GM12801 (cell line): ENCODE measurements at regions not wholly inside any gene's neighbourhood (a gene's known extent, or its start where the extent isn't known, plus 50 kb on each side); places are given as distances from the start of the nearest gene placed in this dataset.

Source experiments
- TF ChIP-seq, protein P1 (sequence below): IDR thresholded peaks from one replicate; pipeline ENCODE4 v1.5.1; 2011; ENCODE audit warnings: control low read depth; ENCODE audit not compliant: insufficient read length; ENCODE audit errors: extremely low read depth

DNA sequence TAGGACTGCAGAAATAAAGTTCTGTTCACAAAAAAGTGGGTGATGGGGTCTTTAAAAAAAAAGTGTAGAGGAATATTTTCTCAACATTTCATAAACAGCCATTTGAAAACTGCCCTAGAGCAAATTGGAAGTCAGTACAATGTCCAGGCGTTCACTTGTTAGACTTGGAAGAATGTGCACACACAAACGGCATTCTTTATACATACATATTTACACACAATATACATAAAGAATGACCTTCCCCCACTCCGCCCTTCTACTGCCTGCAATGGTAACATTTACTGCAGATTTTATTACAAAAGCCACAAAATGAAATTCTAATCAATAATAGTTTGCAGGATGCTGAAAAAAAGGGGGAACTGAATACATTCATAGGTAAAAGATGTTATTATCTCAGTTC, 103.4 kb upstream of the TOX3 start:
- TF ChIP-seq, protein P1, sequence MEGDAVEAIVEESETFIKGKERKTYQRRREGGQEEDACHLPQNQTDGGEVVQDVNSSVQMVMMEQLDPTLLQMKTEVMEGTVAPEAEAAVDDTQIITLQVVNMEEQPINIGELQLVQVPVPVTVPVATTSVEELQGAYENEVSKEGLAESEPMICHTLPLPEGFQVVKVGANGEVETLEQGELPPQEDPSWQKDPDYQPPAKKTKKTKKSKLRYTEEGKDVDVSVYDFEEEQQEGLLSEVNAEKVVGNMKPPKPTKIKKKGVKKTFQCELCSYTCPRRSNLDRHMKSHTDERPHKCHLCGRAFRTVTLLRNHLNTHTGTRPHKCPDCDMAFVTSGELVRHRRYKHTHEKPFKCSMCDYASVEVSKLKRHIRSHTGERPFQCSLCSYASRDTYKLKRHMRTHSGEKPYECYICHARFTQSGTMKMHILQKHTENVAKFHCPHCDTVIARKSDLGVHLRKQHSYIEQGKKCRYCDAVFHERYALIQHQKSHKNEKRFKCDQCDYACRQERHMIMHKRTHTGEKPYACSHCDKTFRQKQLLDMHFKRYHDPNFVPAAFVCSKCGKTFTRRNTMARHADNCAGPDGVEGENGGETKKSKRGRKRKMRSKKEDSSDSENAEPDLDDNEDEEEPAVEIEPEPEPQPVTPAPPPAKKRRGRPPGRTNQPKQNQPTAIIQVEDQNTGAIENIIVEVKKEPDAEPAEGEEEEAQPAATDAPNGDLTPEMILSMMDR = no peak

DNA sequence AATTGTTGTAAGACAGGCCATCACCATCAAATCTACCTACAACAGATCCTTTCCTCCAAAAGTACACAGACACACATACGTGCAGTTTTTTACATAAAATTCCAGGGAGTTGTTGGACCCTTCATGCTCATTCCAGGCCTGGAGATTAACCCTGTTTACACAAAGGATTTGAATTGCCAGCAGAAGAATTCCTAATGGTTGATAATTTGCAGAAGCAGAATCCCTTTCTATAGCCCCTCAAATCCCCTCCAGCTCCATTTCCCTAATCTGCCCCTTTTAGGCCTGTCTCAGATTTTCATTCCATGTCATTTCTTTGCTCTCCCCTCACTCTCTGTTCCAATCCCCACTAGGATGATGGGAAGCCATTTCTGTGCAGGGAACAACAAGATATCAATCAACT, 102.9 kb upstream of the TOX3 start:
- TF ChIP-seq, protein P1 = no peak

DNA sequence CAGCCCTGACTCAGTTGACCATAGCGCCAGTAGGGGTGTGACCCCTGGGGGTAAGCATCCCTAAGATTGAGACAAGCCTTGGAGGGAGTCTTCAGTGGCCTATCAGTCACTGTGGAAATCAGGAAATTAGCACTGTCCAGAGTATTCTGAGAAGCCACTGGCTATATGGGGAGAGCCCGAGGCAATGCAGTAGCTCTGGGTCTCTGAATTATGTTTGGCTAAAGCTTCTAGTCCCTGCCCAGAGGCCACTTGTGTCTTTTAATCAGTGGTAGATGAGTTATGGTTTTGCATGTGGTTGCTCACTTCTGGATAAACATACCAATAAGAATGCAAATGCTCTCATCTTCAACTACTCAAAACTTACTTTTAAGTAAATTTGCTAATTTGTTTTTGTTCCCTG, 100.6 kb upstream of the TOX3 start:
- TF ChIP-seq, protein P1 = no peak

DNA sequence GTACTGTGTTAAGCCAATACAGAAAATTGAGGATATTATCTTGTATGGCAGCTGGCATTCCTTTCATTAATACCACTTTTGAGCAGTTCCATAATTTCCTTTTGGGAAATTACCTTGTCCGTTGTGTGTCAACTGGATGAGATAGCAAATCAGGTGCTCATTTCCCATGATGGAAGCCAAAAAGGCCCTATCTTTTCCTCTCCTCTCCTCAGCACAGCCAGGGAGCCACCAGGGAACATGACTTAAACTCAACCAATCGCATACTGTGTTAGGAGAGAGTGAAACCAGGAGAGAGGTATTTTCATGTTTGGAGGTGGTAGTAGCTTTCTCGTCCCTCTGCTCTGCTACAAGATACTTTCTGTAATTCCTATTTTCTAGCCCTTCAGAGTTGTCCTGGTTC, 96.1 kb upstream of the TOX3 start:
- TF ChIP-seq, protein P1 = no peak

DNA sequence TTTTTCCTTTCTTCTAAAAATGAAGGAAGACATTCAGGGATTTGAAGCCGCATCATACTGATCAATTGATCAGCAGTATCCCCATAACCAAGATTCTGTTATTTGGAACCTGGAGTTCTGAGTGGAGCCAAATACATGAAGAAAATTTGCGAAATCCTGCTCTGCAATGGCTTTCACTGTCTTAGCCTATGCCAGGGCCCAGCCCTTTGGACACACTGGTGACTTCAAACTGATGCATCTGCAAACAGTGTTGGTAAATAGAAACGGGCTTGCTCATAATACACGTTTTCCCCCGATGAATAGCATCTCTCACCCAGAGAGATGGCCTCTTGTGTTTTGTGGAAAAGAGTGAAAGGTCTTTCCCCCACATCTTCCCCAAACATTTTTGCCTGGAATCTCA, 87.6 kb upstream of the TOX3 start:
- TF ChIP-seq, protein P1 = no peak

DNA sequence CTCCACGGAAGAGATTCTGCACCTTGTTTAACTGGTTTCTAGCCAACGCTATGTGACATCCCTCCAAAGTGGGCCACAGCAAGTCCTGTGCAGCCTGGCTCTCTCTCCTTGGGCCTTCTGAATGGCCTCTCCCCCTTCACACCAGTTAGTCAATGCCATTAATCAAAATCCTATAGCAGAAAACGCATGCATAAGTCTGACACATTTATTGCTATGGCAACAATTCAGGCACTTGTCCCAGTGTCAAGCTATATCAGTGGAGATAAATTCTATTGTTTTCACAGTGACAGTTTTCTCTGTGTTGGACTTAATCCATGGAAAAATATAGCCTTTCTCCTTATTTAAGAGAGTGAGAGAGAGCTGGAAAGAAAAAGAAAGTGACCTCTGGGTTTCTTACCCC, 87.2 kb upstream of the TOX3 start:
- TF ChIP-seq, protein P1 = no peak

DNA sequence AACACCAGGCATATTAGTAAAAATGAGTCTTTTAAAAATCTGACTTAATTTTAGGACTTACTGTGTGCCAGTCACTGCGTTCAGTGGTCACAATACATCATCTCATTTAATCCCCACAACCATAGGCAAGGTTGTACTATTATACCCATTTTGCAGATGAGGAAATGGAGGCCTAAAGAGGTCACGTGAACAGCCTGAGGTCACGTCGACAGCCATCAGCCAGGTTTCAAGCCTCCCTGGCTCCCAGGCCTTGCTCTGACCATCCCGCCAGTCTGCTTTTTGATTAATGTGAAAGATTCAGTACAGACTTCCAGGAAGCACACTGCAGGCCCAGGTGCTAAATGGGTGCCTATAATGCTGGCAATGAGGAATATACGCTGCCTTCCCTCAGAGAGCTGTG, 86.3 kb upstream of the TOX3 start:
- TF ChIP-seq, protein P1 = no peak

DNA sequence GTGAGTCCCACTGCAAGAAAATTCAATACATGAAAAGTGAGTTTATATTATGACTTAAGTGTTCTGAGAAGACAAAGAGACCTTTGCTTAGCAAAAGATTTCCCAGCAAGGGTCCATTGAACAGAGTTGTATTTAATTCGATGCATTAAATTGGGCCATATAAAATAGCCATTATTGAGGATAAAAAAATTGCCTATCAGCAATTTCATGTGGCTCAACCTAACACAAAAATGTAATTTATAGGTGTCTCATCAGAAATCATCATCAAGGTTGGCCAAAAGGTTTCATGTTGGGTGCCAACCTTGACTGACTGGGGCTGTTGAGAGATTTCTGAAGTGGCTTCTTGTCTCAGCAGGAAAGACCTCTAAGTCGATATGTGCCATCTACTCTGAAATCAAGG, 84.8 kb upstream of the TOX3 start:
- TF ChIP-seq, protein P1 = no peak
